Gastrocnemius medialis (tissue), 4 donors: ENCODE measurements at regions not wholly inside any gene's neighbourhood (a gene's known extent, or its start where the extent isn't known, plus 50 kb on each side); places are given as distances from the start of the nearest gene placed in this dataset.
"Not testable (repeated sequence)": the region's sequence is repeated elsewhere in the genome, so short reads cannot be mapped to it uniquely, and the experiment has no call there.

Experiments used
- ATAC-seq, 2 donors: fragments of 150-250 bp; one replicate each; pipeline ENCODE4 v1.9.1; 2016
- DNase-seq, 2 donors: peaks; one replicate each; pipeline ENCODE4 v3.0.0-alpha.2; 2019
- H3K27ac ChIP-seq, 4 donors: fragments of 200-600 bp; sonication (generic); 1 replicate in 1 of 4; 2 replicates in 3 of 4; pipeline ENCODE4 v1.5.1; 2016 to 2018; ENCODE audit warnings: mild to moderate bottlenecking in 2 of 4, moderate library complexity in 1 of 4
- H3K27me3 ChIP-seq, 3 donors: fragments of 200-600 bp; sonication (generic) in 2 of 3; 1 replicate in 1 of 3; 2 replicates in 2 of 3; pipeline versions ENCODE4 v1.5.1 to v1.6.0; 2016 to 2019; ENCODE audit warnings: mild to moderate bottlenecking in 1 of 3, moderate library complexity in 1 of 3
- H3K36me3 ChIP-seq, 2 donors: fragments of 200-600 bp; sonication (generic) in 1 of 2; one replicate each; pipeline ENCODE4 v1.5.1; 2017 to 2018
- H3K4me1 ChIP-seq, 2 donors: fragments of 200-600 bp; sonication (generic) in 1 of 2; one replicate each; pipeline ENCODE4 v1.5.1; 2016 to 2017; ENCODE audit warnings: mild to moderate bottlenecking in 2 of 2
- H3K4me3 ChIP-seq, 4 donors: fragments of 200-600 bp; sonication (generic) in 3 of 4; 1 replicate in 1 of 4; 2 replicates in 3 of 4; pipeline ENCODE4 v1.5.1; 2016 to 2019; ENCODE audit warnings: mild to moderate bottlenecking in 2 of 4
- H3K9me3 ChIP-seq, 3 donors: fragments of 200-600 bp; sonication (generic) in 2 of 3; 1 replicate in 1 of 3; 2 replicates in 2 of 3; pipeline ENCODE4 v1.5.1; 2016 to 2019
- CTCF ChIP-seq, 5 experiments: fragments of 450-650 bp in 3 of 5; fragments of 200-600 bp in 2 of 5; sonication (generic) in 2 of 5; IDR thresholded peaks in 4 of 5; conservative IDR thresholded peaks in 1 of 5; 1 replicate in 4 of 5; 2 replicates in 1 of 5; pipeline ENCODE4 v1.5.1; 2016 to 2019; ENCODE audit warnings: antibody characterized with exemption in 5 of 5, mild to moderate bottlenecking in 3 of 5, moderate library complexity in 3 of 5
- POLR2A ChIP-seq, 2 donors: fragments of 450-650 bp; IDR thresholded peaks; one replicate each; pipeline ENCODE4 v1.6.1; 2017; ENCODE audit warnings: antibody characterized with exemption in 2 of 2, mild to moderate bottlenecking in 2 of 2, moderate library complexity in 2 of 2
- in situ Hi-C, 4 donors: fragments of 200-750 bp; cut with MboI; loops; one replicate each; pipeline versions ENCODE4 v1.15.0 to v1.8.0; 2017; ENCODE audit warnings: low sequenced_read_pairs in 4 of 4
- intact Hi-C: fragments of 100-400 bp; cut with DNase I; formaldehyde crosslinking; loops from one replicate; pipeline ENCODE4 v1.15.1; 2023; ENCODE audit warnings: low total_unique reads

GRCh38 chrX:114006664-114007063, 577.2 kb upstream of the HTR2C start:
- TF ChIP-seq CTCF (IDR thresholded peaks at IDR 0.05 in 4 of 5, conservative IDR thresholded peaks at IDR 0.05 in 1 of 5) (no peak), POLR2A (IDR thresholded peaks at IDR 0.05) (no peak)
- no peak for ATAC-seq
- Histone ChIP-seq H3K4me3 (no peak overlapping the region), H3K27me3 (no peaks in the 10 kb centered on the region), H3K36me3 (no peaks in the 10 kb centered on the region), H3K27ac (no peak overlapping the region), H3K9me3 (no peaks in the 10 kb centered on the region), H3K4me1 (no peaks in the 10 kb centered on the region)
- in situ Hi-C loops (no loop called here), intact Hi-C loops (no loop called here)
- no peak for DNase-seq

- ATAC-seq (no peak), DNase-seq (no peak)
- Histone ChIP-seq H3K27ac (no peak overlapping the region), H3K4me1 (no peaks in the 10 kb centered on the region), H3K4me3 (no peak overlapping the region), H3K27me3 (no peaks in the 10 kb centered on the region), H3K36me3 (no peaks in the 10 kb centered on the region), H3K9me3 (no peaks in the 10 kb centered on the region)
- in situ Hi-C loops (no loop called here), intact Hi-C loops (no loop called here)
- TF ChIP-seq CTCF (IDR thresholded peaks at IDR 0.05 in 4 of 5, conservative IDR thresholded peaks at IDR 0.05 in 1 of 5): no peak
- no peak for TF ChIP-seq POLR2A (IDR thresholded peaks at IDR 0.05)
Observed at GRCh38 chrX:113996781-113997180, 587.1 kb upstream of the HTR2C start.

- DNase-seq, H3K27ac ChIP-seq, H3K36me3 ChIP-seq, ATAC-seq, H3K9me3 ChIP-seq, H3K27me3 ChIP-seq, H3K4me3 ChIP-seq, H3K4me1 ChIP-seq, in situ Hi-C loops, intact Hi-C loops: not testable (repeated sequence)
Observed at GRCh38 chrX:113991720-113992119, 592.2 kb upstream of the HTR2C start.

GRCh38 chrX:113990669-113991068, 593.2 kb upstream of the HTR2C start:
- ATAC-seq, H3K27ac ChIP-seq, H3K9me3 ChIP-seq, intact Hi-C loops, H3K27me3 ChIP-seq, DNase-seq, H3K4me1 ChIP-seq, H3K4me3 ChIP-seq, in situ Hi-C loops, H3K36me3 ChIP-seq: not testable (repeated sequence)

GRCh38 chrX:113988315-113988935, 595.5 kb upstream of the HTR2C start:
- intact Hi-C loops, ATAC-seq, in situ Hi-C loops: not testable (repeated sequence)

GRCh38 chrX:113986427-113986826, 597.5 kb upstream of the HTR2C start:
- TF ChIP-seq CTCF (IDR thresholded peaks at IDR 0.05 in 4 of 5, conservative IDR thresholded peaks at IDR 0.05 in 1 of 5) (no peak), POLR2A (IDR thresholded peaks at IDR 0.05) (no peak)
- no peak for ATAC-seq

More at GRCh38 chrX:113988315-113988935, 595.5 kb upstream of the HTR2C start:
- not testable (repeated sequence) for DNase-seq, H3K4me1 ChIP-seq, H3K36me3 ChIP-seq, H3K4me3 ChIP-seq, H3K9me3 ChIP-seq, H3K27me3 ChIP-seq, H3K27ac ChIP-seq

More at GRCh38 chrX:113986427-113986826, 597.5 kb upstream of the HTR2C start:
- H3K27me3 ChIP-seq: peaks cover 0 to 4% (median 0%) of the 10 kb centered on the region in 3 donors
- H3K36me3 ChIP-seq: no peaks in the 10 kb centered on the region
- no peak overlapping the region for H3K27ac ChIP-seq
- intact Hi-C loops: no loop called here
- H3K4me3 ChIP-seq: no peak overlapping the region
- in situ Hi-C loops: no loop called here
- no peaks in the 10 kb centered on the region for H3K9me3 ChIP-seq
- H3K4me1 ChIP-seq: no peaks in the 10 kb centered on the region
- no peak for DNase-seq
